Peyer's patch (tissue), 4 donors: ENCODE measurements at regions not wholly inside any gene's neighbourhood (a gene's known extent, or its start where the extent isn't known, plus 50 kb on each side); places are given as distances from the start of the nearest gene placed in this dataset.

ENCODE experiments used
- CTCF ChIP-seq, 6 experiments: fragments of 450-650 bp in 4 of 6; fragments of 200-600 bp in 2 of 6; sonication (generic) in 1 of 6; IDR thresholded peaks; one replicate each; pipeline ENCODE4 v1.5.1; 2017 to 2019; ENCODE audit warnings: antibody characterized with exemption in 6 of 6, mild to moderate bottlenecking in 3 of 6, moderate library complexity in 1 of 6
- POLR2A ChIP-seq, 2 donors: fragments of 450-650 bp; IDR thresholded peaks; one replicate each; pipeline ENCODE4 v1.5.1; 2017; ENCODE audit warnings: antibody characterized with exemption in 2 of 2, mild to moderate bottlenecking in 2 of 2, moderate library complexity in 2 of 2

GRCh38 chr2:236835307-236836024, 250.2 kb upstream of the COPS8 start:
- TF ChIP-seq CTCF (IDR thresholded peaks at IDR 0.05) (no peak), POLR2A (IDR thresholded peaks at IDR 0.05) (no peak)
